Germinal center (tissue), 1 donor: ENCODE measurements at regions not wholly inside any gene's neighbourhood (a gene's known extent, or its start where the extent isn't known, plus 50 kb on each side); places are given as distances from the start of the nearest gene placed in this dataset.
"Not testable (repeated sequence)": the region's sequence is repeated elsewhere in the genome, so short reads cannot be mapped to it uniquely, and the experiment has no call there.

Experiments used
- DNase-seq: peaks from one replicate; pipeline ENCODE4 v3.0.0; 2012; ENCODE audit warnings: mixed read lengths, low spot score

DNA sequence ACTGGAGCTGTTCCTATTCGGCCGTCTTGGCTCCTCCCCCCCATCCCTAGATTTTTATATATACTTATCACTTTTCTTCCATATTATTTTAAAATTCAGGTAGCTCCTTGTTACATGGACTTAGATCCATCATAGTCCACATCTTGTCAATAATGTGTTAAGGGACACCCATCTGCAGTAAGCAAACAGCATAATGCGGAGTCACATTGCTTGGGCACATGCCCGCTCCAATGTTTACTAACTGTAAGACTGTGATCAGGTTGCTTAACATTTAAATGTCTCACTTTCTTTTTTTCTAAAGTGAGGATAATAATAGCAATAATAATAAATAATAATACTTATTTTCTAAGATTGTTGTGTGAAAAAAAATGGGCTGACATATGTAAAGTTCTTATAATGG is 303.2 kb upstream of the SOX14 start:
- DNase-seq: no peak

GRCh38 chr3:137463131-137463530 is 301.0 kb upstream of the SOX14 start:
- no peak for DNase-seq

DNA sequence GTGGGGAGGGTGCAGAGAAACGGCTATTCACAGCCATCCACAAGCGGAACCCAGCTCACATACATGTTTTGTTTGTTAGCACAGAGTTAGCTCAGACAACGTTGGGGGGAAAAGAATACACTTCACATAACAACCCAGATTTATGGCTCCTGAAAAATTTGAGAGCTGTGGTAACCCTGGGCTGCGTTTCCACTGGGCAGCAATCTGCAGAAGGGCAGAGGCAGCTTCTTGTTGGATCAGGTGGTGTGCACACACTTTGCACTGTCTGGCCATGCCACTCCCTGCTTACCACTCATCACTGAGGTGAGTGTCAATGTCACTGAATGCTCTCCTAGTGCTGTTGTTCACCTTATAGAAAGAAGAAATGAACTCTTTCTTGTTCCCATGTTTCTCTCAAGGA is 299.8 kb upstream of the SOX14 start:
- DNase-seq: no peak

DNA sequence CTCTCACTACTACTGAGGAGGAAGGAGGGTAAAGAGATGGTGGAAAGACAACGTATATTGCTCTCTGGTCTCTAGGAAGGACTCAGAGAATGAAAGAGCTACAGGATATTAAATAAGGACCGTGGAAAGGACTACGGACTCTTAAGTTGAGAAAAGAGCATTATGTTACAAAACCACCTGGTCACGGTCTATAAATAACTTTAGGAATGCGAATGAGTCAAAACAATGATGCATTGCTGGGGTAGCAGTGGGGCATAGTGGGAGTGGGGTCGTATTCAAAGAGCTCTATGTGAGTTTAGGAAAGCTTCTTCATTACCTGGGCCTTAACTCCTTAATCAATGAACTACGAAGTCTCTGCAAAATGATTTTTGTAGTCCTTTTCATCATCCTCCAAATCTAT is 295.7 kb upstream of the SOX14 start:
- DNase-seq: no peak

- DNase-seq: no peak
Measured at GRCh38 chr3:137469263-137469662, 294.9 kb upstream of the SOX14 start.

GRCh38 chr3:137471130-137471529 is 293.0 kb upstream of the SOX14 start:
- DNase-seq: no peak

GRCh38 chr3:137471558-137472204 is 292.4 kb upstream of the SOX14 start:
- no peak for DNase-seq

DNA sequence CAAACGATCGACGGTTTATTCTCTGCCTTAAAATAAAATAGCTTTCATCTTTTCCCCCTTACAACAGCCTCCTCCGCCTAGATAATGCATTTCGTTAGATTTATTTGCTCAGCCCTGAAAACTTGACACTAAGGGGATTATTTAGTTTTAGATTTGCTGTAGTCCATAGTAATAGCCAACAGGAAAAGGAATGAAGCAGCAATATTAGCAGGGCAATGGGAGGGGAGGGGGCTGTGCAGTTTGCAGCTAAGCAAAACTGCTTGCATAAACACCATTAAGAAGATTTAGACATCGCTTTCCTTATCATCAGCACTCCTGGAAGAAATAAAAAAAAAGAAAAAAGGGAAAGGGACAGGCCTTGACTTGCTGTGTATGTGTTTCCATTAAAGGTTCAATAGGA is 286.5 kb upstream of the SOX14 start:
- DNase-seq: no peak

GRCh38 chr3:137509354-137510045 is 254.6 kb upstream of the SOX14 start:
- no peak for DNase-seq

DNA sequence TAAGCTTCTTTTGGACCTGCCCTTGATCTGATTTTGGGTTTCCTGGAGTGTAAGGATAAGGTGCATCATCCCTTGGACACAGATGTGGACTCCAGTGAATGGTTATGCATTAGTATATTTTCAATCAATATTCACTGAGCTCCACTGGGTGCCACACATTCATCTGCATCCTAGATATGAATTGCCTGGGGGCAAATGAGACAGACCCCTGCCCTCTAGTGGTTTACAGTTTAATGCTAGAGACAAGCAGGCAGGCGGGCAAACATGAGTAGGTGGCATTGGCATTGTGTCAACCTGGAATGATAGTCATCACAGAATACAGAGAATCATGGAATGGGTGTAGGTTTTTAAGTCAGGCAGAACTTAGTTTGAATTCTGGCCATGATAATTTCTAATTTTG is 252.5 kb upstream of the SOX14 start:
- DNase-seq: no peak

DNA sequence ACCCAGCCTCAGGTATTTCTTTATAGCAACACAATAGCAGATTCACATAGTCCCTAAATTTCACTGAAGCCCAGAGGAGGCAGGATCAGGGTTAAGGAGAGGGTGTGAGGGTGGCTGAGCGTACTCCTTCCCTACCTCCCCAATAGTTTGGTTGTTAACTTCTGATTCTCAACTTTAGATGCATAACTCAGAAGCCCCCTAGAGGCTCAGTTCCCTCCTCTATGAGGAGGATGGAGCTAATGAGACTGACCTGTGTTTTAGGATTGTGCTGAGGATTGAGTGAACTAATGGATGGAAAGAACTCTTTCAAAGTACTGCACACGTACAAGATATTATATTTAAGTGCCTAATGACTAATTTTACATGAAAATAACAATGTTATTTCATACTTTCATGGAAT is 249.3 kb upstream of the SOX14 start:
- no peak for DNase-seq

- DNase-seq: no peak
Measured at GRCh38 chr3:137519602-137520001, 244.5 kb upstream of the SOX14 start.

GRCh38 chr3:137524751-137525150 is 239.4 kb upstream of the SOX14 start:
- no peak for DNase-seq

DNA sequence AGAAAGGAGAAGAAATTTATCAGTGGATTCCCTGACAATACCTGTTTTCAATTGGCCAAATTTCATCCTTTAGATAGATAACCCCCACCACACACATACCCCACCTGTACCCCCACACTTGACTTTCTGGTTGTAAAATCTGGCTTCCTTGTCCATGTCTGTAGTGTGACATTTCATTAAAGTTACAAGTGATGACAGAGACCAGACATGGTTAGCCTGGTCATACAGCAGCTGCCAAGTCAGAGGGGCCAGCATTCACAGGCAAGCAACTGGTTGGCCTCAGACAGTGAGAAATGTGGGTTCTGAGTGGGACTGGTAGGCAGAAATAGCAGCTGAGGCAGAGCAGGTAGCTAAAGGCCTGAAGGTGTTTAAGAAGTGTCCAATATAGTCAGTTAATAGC is 238.6 kb upstream of the SOX14 start:
- DNase-seq: no peak

DNA sequence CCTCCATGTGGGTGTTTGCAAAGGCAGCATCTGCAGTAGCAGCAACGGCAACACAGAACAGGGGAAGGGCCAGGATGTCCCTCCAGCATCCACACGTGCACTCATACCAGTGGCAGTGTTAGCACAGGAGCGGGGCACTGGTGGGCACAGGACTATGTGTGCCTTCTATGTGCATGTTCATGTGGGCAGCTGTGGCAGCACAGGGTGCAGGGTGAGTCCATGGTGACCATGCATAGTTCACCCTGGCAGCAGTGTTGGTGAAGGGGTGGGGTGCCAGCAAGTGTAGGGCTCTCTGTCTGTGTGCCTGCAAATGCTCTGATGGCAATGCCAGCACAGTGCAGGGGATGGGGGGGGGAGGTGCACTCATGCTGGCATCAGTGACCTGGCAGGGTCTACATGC is 222.1 kb upstream of the SOX14 start:
- no peak for DNase-seq

DNA sequence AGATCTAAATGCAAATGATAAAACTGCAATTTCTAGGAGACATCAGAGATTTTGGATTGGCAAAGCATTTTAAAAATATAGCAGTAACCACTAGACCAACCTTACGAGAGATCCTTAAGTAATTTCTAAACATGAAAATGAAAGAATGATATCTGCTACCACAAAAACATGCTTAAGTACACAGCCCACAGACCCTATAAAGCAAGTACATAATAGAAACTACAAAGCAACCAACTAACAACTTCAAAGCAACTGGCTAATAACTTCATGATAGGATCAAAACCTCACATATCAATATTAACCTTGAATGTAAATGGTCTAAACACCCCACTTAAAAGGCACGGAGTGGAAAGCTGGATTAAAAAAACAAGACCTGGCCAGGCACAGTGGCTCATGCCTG is 209.9 kb upstream of the SOX14 start:
- DNase-seq: no peak

GRCh38 chr3:137568880-137569279 is 195.2 kb upstream of the SOX14 start:
- no peak for DNase-seq

- no peak for DNase-seq
Measured at GRCh38 chr3:137572931-137573330, 191.2 kb upstream of the SOX14 start.

DNA sequence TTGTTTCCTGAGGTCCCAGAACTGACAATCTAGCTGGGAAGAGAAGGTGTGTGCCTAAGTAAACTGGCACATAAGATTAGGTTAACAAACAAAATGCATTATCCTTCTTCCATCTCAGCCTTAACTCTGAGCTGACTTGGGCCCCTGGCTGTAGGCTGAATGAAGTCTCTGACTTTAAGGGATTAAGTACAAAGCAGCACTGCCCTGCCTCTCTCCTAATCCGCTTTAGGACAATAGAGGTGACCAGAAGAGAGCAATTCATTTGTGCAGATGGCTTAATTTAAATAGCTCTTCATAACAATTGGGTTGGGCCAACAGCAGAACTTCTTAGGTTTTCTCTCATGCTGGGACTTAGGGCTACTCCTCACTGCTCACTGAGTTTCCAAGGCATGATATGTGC is 181.6 kb upstream of the SOX14 start:
- DNase-seq: no peak

DNA sequence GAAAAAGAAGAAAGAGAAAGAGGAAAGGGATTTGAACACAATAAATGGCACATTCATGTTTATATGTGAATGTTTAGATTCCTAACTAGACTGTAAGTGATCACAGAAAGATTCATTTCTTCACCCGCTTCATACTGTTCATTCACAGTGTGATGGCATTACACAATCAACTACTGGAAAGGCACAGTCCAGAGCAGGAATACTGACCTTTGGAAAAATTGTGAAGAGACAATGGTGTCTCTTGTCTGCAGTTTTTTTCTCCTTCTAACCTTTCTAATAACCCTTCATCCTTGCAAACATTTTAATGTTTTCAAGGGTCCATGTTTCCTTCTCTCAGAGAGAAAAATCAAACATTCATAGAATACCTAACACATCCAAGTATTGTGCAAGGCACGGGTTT is 180.9 kb upstream of the SOX14 start:
- no peak for DNase-seq

DNA sequence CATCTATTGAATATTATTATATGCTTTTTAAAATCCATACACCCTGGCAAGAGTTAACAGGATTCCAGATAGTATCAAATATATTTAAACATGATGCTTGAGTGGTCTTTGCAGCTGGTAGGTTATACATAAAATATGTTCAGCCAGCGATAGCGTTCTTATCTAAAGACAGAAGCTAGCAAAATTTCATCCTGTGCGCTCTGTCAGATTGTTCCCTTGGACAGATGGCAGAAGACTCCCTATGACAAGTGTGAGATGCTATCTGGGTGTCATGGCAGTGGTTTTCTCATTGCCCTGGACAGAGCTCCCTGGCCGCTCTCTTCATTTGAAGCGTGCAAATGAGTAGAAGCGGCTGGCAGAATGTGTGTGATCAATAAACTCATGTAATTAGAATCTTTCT is 175.2 kb upstream of the SOX14 start:
- no peak for DNase-seq

- not testable (repeated sequence) for DNase-seq
Measured at GRCh38 chr3:137595415-137595814, 168.7 kb upstream of the SOX14 start.

- DNase-seq: no peak
Measured at GRCh38 chr3:137610723-137611122, 153.4 kb upstream of the SOX14 start.

DNA sequence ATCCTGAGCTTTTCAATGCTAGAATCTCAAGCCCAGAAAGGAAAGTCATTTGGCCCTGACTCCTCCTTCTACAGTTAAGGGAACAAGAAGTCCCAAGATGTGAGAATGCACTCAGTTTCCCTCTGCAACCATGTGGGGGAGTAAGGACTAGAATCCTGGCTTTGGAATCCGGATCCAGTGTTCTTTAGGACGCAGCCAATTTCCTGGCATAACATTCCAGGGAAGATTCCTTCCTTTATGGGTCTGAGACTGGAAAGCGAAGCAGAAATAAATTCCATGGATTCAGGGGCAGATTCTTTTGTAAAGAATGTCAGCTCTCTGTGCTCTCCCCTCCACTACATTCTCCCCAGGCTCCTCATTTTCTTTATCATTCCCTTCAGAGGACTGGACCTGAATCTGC is 151.8 kb upstream of the SOX14 start:
- no peak for DNase-seq
